Lower lobe of right lung (tissue), 2 donors: ENCODE measurements at regions not wholly inside any gene's neighbourhood (a gene's known extent, or its start where the extent isn't known, plus 50 kb on each side); places are given as distances from the start of the nearest gene placed in this dataset.

Experiments used
- ATAC-seq, 2 donors: fragments of 200-7000 bp; cut with Tn5 transposase; one replicate each; pipeline ENCODE4 v1.9.1; 2020 to 2022; ENCODE audit warnings: mild to moderate bottlenecking in 2 of 2, moderate library complexity in 2 of 2
- DNase-seq: peaks from one replicate; pipeline ENCODE4 v3.0.0-alpha.2; 2020
- H3K27ac ChIP-seq: fragments of 200-600 bp; one replicate; pipeline ENCODE4 v1.8.0; 2022
- H3K27me3 ChIP-seq: fragments of 200-600 bp; one replicate; pipeline ENCODE4 v1.8.0; 2022; ENCODE audit warnings: low read depth
- H3K36me3 ChIP-seq: fragments of 200-600 bp; one replicate; pipeline ENCODE4 v1.8.0; 2022; ENCODE audit warnings: mild to moderate bottlenecking
- H3K4me1 ChIP-seq: fragments of 200-600 bp; one replicate; pipeline ENCODE4 v1.8.0; 2022
- H3K4me3 ChIP-seq: fragments of 200-600 bp; one replicate; pipeline ENCODE4 v1.8.0; 2022; ENCODE audit warnings: mild to moderate bottlenecking
- H3K9me3 ChIP-seq: fragments of 200-600 bp; one replicate; pipeline ENCODE4 v1.8.0; 2022
- intact Hi-C: fragments of 100-400 bp; cut with DNase I; formaldehyde crosslinking; loops from one replicate; pipeline ENCODE4 v1.11.0; 2022
- TF ChIP-seq, protein P1 (sequence below): fragments of 200-600 bp; IDR thresholded peaks from one replicate; pipeline ENCODE4 v1.8.0; 2022; ENCODE audit warnings: antibody characterized with exemption, mild to moderate bottlenecking
- donor health status: DM: no; HTN: yes; CAD: no; lungs with severe emphysema.

DNA sequence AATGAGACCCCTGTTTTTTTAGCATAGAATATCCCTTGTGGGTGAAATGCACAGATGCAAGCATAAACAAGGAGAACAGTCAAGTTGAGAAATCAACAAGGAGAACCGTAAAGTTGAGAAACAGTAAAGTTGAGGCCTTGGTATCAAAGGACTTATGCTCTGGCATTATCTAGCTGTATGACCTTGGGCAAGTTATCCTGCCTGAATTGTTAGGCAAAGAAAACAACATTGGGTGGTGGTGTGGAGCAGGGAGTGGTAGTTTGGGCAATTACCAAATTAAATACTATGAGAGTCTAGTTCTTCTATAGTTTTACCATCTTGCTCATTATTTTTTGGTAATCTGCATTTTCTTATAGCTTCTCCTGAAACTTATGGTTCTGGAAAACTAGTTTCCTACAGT is 573.4 kb upstream of the ARPP21 start:
- H3K4me1 ChIP-seq = no peaks in the 10 kb centered on the region
- ATAC-seq = no peak
- intact Hi-C loops = no loop called here

DNA sequence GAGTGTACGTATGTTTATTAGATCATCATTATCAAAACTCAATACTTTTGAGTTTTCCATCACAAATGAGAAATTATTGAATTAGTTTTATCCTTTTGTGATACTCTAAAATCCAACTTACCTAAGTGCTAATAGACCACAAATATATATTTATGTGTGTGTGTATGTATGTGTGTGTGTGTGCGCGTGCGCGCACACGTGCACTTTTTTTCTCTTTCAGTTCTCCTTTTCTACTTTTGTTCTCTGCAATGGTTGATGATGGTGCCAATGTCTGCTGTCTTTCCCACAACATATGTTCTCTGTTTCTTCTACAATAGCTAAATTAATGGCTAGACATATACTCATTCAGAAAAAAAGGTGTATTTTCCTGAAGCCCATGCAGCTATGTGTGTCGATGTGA is 571.6 kb upstream of the ARPP21 start:
- Histone ChIP-seq H3K4me1 (no peaks in the 10 kb centered on the region), H3K4me3 (no peak overlapping the region), H3K27me3 (no peaks in the 10 kb centered on the region), H3K9me3 (no peaks in the 10 kb centered on the region), H3K36me3 (no peaks in the 10 kb centered on the region), H3K27ac (no peak overlapping the region)
- DNase-seq (no peak), ATAC-seq (no peak)
- intact Hi-C loops = no loop called here
- TF ChIP-seq, protein P1, sequence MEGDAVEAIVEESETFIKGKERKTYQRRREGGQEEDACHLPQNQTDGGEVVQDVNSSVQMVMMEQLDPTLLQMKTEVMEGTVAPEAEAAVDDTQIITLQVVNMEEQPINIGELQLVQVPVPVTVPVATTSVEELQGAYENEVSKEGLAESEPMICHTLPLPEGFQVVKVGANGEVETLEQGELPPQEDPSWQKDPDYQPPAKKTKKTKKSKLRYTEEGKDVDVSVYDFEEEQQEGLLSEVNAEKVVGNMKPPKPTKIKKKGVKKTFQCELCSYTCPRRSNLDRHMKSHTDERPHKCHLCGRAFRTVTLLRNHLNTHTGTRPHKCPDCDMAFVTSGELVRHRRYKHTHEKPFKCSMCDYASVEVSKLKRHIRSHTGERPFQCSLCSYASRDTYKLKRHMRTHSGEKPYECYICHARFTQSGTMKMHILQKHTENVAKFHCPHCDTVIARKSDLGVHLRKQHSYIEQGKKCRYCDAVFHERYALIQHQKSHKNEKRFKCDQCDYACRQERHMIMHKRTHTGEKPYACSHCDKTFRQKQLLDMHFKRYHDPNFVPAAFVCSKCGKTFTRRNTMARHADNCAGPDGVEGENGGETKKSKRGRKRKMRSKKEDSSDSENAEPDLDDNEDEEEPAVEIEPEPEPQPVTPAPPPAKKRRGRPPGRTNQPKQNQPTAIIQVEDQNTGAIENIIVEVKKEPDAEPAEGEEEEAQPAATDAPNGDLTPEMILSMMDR = no peak

More for the DNA sequence above, 573.4 kb upstream of the ARPP21 start:
- no peak overlapping the region for H3K4me3 ChIP-seq
- no peaks in the 10 kb centered on the region for H3K36me3 ChIP-seq
- no peaks in the 10 kb centered on the region for H3K9me3 ChIP-seq
- TF ChIP-seq, protein P1 = no peak
- H3K27ac ChIP-seq = no peak overlapping the region
- H3K27me3 ChIP-seq = no peaks in the 10 kb centered on the region
- DNase-seq = no peak

DNA sequence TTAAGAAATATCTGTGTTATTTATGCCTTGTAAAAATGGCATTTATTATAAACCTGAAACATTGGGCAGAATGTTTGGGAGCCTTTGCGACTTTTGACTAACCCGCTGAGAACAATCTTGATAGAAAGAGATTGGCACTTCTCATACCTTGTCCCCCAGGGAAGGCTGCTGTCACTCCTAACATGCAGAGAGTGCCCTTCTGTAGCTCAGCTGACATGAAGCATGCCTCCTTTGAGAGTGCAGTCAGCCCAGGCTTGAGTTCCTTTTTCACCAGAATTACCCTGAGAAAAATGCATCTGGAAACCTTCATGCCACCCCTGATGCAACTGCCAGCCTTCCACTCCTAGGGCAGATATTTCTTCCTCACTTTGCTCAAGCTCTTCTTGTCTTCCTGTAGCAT is 569.2 kb upstream of the ARPP21 start:
- ATAC-seq (no peak), DNase-seq (no peak)
- no peak overlapping the region for H3K27ac ChIP-seq
- no peak overlapping the region for H3K4me3 ChIP-seq
- H3K4me1 ChIP-seq = no peaks in the 10 kb centered on the region
- no peaks in the 10 kb centered on the region for H3K27me3 ChIP-seq
- H3K36me3 ChIP-seq = no peaks in the 10 kb centered on the region
- intact Hi-C loops = no loop called here
- no peaks in the 10 kb centered on the region for H3K9me3 ChIP-seq
- TF ChIP-seq, protein P1 = no peak

DNA sequence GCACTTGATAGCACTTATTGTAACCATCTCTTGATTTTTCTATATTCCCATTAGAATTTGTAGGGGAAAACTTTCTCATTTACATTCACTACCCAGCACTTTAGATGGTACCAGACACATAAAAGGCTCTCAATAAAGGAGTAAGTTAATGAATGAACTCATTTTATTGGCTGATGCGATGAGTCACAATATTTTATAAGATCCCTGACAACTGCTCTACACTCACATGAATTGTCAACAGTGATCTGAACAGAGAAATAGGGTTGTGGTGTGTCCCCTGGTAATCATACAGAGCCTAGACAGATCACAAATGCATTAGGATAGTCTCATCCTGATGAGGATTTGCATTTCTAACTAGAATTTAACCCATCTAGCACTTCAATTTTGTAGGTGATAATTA is 567.6 kb upstream of the ARPP21 start:
- Histone ChIP-seq H3K27ac (no peak overlapping the region), H3K27me3 (no peaks in the 10 kb centered on the region), H3K36me3 (no peaks in the 10 kb centered on the region), H3K4me3 (no peak overlapping the region), H3K4me1 (no peaks in the 10 kb centered on the region), H3K9me3 (no peaks in the 10 kb centered on the region)
- ATAC-seq (no peak), DNase-seq (no peak)
- intact Hi-C loops = no loop called here
- TF ChIP-seq, protein P1 = no peak

DNA sequence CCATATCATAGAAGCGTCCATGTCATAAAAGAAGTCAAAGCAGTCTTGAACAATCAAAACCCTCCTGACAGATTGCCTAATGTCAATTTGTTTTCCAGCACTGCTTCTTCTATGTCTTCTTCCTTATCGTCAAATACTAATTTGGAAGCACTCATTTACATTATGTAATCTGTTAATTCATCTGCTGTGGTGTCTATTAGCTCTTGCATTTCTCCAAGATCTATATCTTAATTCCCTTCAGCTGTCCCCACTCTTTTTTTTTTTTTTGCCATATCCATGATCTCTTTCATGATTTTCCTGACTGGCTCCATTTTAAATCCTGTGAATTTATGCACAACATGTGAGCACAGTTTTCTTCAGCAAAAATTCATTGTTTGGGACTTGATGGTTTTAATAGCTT is 560.5 kb upstream of the ARPP21 start:
- intact Hi-C loops = no loop called here
- Histone ChIP-seq H3K27me3 (no peaks in the 10 kb centered on the region), H3K9me3 (no peaks in the 10 kb centered on the region), H3K36me3 (no peaks in the 10 kb centered on the region), H3K27ac (no peak overlapping the region), H3K4me1 (no peaks in the 10 kb centered on the region), H3K4me3 (no peak overlapping the region)
- TF ChIP-seq, protein P1 = no peak
- no peak for ATAC-seq
- no peak for DNase-seq

DNA sequence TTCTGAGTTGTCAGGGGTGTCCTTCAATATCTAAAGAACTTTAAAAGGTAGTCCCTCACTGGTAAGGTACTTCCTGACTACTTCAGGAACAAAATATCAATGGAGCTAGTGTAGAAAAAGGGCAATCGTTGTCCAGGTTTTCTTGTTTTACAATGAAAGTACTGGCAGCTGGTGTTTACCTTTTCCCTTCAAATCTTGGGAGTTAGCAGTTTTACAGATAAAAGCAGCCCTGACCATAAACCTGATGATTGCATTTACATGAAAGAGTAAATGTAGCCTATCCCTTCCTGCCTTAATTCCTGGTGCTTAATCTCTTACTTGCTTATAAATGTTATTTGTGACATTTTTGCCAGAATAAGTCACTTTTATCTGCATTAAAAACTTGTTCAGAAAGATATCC is 559.9 kb upstream of the ARPP21 start:
- H3K4me3 ChIP-seq = no peak overlapping the region
- intact Hi-C loops = no loop called here
- H3K27me3 ChIP-seq = no peaks in the 10 kb centered on the region
- no peak for DNase-seq
- no peak overlapping the region for H3K27ac ChIP-seq
- H3K4me1 ChIP-seq = no peaks in the 10 kb centered on the region
- H3K36me3 ChIP-seq = no peaks in the 10 kb centered on the region
- TF ChIP-seq, protein P1 = no peak
- H3K9me3 ChIP-seq = no peaks in the 10 kb centered on the region
- no peak for ATAC-seq
